Gastroesophageal sphincter (tissue), 3 donors: ENCODE measurements at regions not wholly inside any gene's neighbourhood (a gene's known extent, or its start where the extent isn't known, plus 50 kb on each side); places are given as distances from the start of the nearest gene placed in this dataset.

Source experiments
- POLR2A ChIP-seq, 2 donors: fragments of 450-650 bp; IDR thresholded peaks; one replicate each; pipeline ENCODE4 v1.6.1; 2017; ENCODE audit warnings: antibody characterized with exemption in 2 of 2, mild to moderate bottlenecking in 2 of 2, moderate library complexity in 1 of 2
- TF ChIP-seq, protein P1 (sequence below), 4 experiments: fragments of 200-600 bp in 2 of 4; fragments of 450-650 bp in 2 of 4; sonication (generic) in 1 of 4; IDR thresholded peaks; one replicate each; pipeline ENCODE4 v1.5.1; 2017 to 2019; ENCODE audit warnings: antibody characterized with exemption in 4 of 4, mild to moderate bottlenecking in 2 of 4, moderate library complexity in 2 of 4

DNA sequence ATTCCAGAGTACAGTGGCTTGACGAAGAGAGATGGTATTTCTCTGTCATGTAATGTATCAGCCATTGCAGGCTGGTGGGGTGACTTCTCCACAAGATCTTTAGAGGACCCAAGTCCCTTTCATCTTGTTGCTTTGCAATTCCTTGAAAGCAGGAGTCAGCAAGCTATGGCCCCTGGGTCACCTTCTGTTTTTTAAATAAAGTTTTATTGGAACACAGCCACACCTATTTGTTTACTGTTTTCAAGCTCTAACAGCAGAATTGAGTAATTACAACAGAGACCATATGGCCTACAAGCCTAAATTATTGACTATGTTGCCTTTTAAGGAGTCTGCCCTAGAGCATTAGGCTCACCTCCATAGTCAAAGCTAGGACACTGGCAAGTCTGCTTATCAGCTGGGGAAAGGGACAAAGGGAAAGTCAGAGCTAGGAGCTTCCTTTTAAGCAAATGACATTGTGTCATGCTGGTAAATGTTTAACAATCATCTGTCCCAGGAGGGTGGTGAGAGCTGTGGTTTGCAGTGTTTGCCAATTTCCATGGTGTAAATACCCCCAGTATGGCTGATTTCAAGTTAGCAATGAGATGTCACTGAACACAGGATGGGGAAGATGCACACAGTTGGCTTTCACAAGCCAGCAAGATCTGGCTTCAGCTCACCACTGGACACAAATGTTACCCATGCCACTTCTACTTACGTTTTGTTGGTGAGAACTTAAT lies 87.7 kb upstream of the PWP1 start:
- no peak for TF ChIP-seq POLR2A (IDR thresholded peaks at IDR 0.05)
- TF ChIP-seq, protein P1, sequence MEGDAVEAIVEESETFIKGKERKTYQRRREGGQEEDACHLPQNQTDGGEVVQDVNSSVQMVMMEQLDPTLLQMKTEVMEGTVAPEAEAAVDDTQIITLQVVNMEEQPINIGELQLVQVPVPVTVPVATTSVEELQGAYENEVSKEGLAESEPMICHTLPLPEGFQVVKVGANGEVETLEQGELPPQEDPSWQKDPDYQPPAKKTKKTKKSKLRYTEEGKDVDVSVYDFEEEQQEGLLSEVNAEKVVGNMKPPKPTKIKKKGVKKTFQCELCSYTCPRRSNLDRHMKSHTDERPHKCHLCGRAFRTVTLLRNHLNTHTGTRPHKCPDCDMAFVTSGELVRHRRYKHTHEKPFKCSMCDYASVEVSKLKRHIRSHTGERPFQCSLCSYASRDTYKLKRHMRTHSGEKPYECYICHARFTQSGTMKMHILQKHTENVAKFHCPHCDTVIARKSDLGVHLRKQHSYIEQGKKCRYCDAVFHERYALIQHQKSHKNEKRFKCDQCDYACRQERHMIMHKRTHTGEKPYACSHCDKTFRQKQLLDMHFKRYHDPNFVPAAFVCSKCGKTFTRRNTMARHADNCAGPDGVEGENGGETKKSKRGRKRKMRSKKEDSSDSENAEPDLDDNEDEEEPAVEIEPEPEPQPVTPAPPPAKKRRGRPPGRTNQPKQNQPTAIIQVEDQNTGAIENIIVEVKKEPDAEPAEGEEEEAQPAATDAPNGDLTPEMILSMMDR (IDR thresholded peaks at IDR 0.05) = no peak
